Left ventricle myocardium inferior (tissue), 1 donor: ENCODE measurements at regions not wholly inside any gene's neighbourhood (a gene's known extent, or its start where the extent isn't known, plus 50 kb on each side); places are given as distances from the start of the nearest gene placed in this dataset.
"Not testable (repeated sequence)": the region's sequence is repeated elsewhere in the genome, so short reads cannot be mapped to it uniquely, and the experiment has no call there.

ENCODE experiments used
- DNase-seq: peaks from one replicate; pipeline ENCODE4 v3.0.0-alpha.2; 2020
- H3K27ac ChIP-seq: fragments of 200-600 bp; replicated peaks from 2 replicates; pipeline ENCODE4 v1.8.0; 2021
- H3K27me3 ChIP-seq: fragments of 200-600 bp; 2 replicates; pipeline ENCODE4 v1.8.0; 2021; ENCODE audit warnings: low read depth
- H3K36me3 ChIP-seq: fragments of 200-600 bp; 2 replicates; pipeline ENCODE4 v1.8.0; 2021
- H3K4me1 ChIP-seq: fragments of 200-600 bp; 2 replicates; pipeline ENCODE4 v1.8.0; 2021
- H3K4me3 ChIP-seq: fragments of 200-600 bp; 2 replicates; pipeline ENCODE4 v1.8.0; 2021; ENCODE audit warnings: mild to moderate bottlenecking, moderate library complexity
- H3K9me3 ChIP-seq: fragments of 200-600 bp; replicated peaks from 2 replicates; pipeline ENCODE4 v1.8.0; 2021
- CTCF ChIP-seq: fragments of 200-600 bp; IDR thresholded peaks from 2 replicates; pipeline ENCODE4 v1.8.0; 2021; ENCODE audit warnings: antibody characterized with exemption, mild to moderate bottlenecking, borderline replicate concordance
- intact Hi-C: fragments of 100-400 bp; cut with micrococcal nuclease; formaldehyde crosslinking; loops from one replicate; pipeline ENCODE4 v1.11.0; 2022
- donor health status: DM: no; HTN: yes; CAD: no; lungs with severe emphysema.

GRCh38 chr17:21843951-21844590 lies 151.7 kb downstream of the KCNJ18 start:
- intact Hi-C loops: no loop called here

DNA sequence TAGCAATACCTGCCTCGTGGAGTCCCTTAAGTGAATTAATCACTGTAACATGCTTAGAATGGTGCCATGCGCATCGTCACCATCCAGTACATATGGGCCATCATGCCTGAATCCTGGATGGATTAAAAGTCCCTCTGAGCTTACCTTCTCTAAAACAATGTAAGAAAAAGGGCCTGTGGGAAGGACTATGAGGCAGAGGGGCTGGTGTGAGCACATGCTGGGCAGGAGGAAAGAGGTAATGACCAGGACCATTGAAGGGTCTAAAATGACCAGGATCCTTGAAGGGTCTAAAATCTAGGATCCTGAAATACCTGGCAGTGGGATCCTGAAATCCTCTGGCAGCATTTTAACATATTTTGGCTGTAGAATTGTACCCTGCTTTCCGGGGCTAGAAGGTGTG lies 156.2 kb downstream of the KCNJ18 start:
- DNase-seq, intact Hi-C loops, H3K4me1 ChIP-seq, H3K4me3 ChIP-seq, H3K36me3 ChIP-seq, H3K27ac ChIP-seq: not testable (repeated sequence)
- Histone ChIP-seq H3K9me3 (peaks cover 12% of the 10 kb centered on the region), H3K27me3 (peaks cover 54% of the 10 kb centered on the region)

More at GRCh38 chr17:21843951-21844590, 151.7 kb downstream of the KCNJ18 start:
- Histone ChIP-seq H3K4me3 (no peak overlapping the region), H3K27me3 (peaks cover 87% of the 10 kb centered on the region), H3K9me3 (peaks cover 17% of the 10 kb centered on the region), H3K4me1 (no peaks in the 10 kb centered on the region), H3K27ac (no peak overlapping the region), H3K36me3 (no peaks in the 10 kb centered on the region)
- no peak for DNase-seq
- TF ChIP-seq CTCF: no peak

DNA sequence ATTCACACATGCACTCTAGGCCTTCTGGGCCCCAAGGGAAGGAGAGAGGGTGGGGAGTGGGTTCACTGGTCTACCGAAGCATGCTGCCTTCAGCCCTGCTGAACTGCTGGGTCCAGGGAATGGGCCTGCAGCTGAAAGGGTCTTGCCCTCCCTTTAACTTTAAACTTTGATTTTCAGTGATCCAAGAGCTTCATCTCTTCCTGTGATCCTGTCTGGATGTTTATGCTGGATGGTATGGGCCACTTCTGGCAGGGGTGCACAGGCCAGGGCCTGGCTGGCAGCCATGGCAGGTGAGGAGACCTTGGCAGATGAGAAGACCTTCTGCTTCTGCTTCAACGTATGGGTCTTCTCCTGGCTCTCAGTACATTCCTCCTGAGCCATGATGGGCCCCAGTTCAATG lies 156.7 kb downstream of the KCNJ18 start:
- DNase-seq, intact Hi-C loops, H3K36me3 ChIP-seq, H3K4me1 ChIP-seq, H3K9me3 ChIP-seq, H3K27ac ChIP-seq, H3K4me3 ChIP-seq: not testable (repeated sequence)
- H3K27me3 ChIP-seq: peaks cover 49% of the 10 kb centered on the region

GRCh38 chr17:21850614-21851013 lies 158.3 kb downstream of the KCNJ18 start:
- intact Hi-C loops: not testable (repeated sequence)

More at GRCh38 chr17:21850614-21851013, 158.3 kb downstream of the KCNJ18 start:
- DNase-seq, H3K4me1 ChIP-seq, H3K27ac ChIP-seq, H3K9me3 ChIP-seq, H3K36me3 ChIP-seq, H3K4me3 ChIP-seq: not testable (repeated sequence)
- peaks cover 33% of the 10 kb centered on the region for H3K27me3 ChIP-seq
